Heart left ventricle (tissue), 16 donors: ENCODE measurements at regions not wholly inside any gene's neighbourhood (a gene's known extent, or its start where the extent isn't known, plus 50 kb on each side); places are given as distances from the start of the nearest gene placed in this dataset.

Experiments used
- ATAC-seq, 4 donors: fragments of 200-7000 bp; cut with Tn5 transposase; one replicate each; pipeline ENCODE4 v1.9.1; 2020 to 2022; ENCODE audit warnings: moderate library complexity in 4 of 4, mild to moderate bottlenecking in 3 of 4, moderate number of reproducible peaks in 1 of 4
- DNase-seq, 5 donors: peaks; one replicate each; pipeline ENCODE4 v3.0.0-alpha.2; 2020
- H3K27ac ChIP-seq, 12 donors: fragments of 200-600 bp; sonication (generic) in 4 of 12; one replicate each; pipeline versions ENCODE4 v1.5.0 to v1.8.0; 2016 to 2022; ENCODE audit warnings: mild to moderate bottlenecking in 2 of 12
- H3K27me3 ChIP-seq, 9 donors: fragments of 200-600 bp; sonication (generic) in 2 of 9; one replicate each; pipeline versions ENCODE4 v1.5.1 to v1.8.0; 2016 to 2022; ENCODE audit warnings: mild to moderate bottlenecking in 3 of 9
- H3K36me3 ChIP-seq, 9 donors: fragments of 200-600 bp; sonication (generic) in 2 of 9; one replicate each; pipeline versions ENCODE4 v1.5.0 to v1.8.0; 2018 to 2022; ENCODE audit warnings: mild to moderate bottlenecking in 2 of 9
- H3K4me1 ChIP-seq, 12 donors: fragments of 200-600 bp; sonication (generic) in 4 of 12; one replicate each; pipeline versions ENCODE4 v1.5.0 to v1.8.0; 2016 to 2022; ENCODE audit warnings: mild to moderate bottlenecking in 3 of 12
- H3K4me3 ChIP-seq, 12 donors: fragments of 200-600 bp; sonication (generic) in 4 of 12; one replicate each; pipeline versions ENCODE4 v1.5.0 to v1.8.0; 2017 to 2022; ENCODE audit warnings: mild to moderate bottlenecking in 9 of 12, moderate library complexity in 4 of 12
- H3K9me3 ChIP-seq, 12 donors: fragments of 200-600 bp; sonication (generic) in 4 of 12; one replicate each; pipeline versions ENCODE4 v1.5.0 to v1.8.0; 2016 to 2022; ENCODE audit warnings: mild to moderate bottlenecking in 1 of 12
- POLR2A ChIP-seq, 2 donors: fragments of 450-650 bp; IDR thresholded peaks; one replicate each; pipeline ENCODE4 v1.6.1; 2017; ENCODE audit warnings: antibody characterized with exemption in 2 of 2, mild to moderate bottlenecking in 2 of 2, moderate library complexity in 2 of 2
- WGBS, 4 donors: extraction: QIAGEN DNeasy Blood & Tissue Kit in 2 of 4; methylation state at CpG; one replicate each; pipeline versions ENCODE4 v1.1.5 to v1.1.7; 2013 to 2018; 5-methylcytosine and 5-hydroxymethylcytosine counted together
- intact Hi-C, 10 donors: fragments of 100-400 bp; cut with DNase I; formaldehyde crosslinking; loops; one replicate each; pipeline versions ENCODE4 v1.11.1 to v1.14.2; 2022
- TF ChIP-seq, protein P1 (sequence below), 12 donors: fragments of 200-600 bp; sonication (generic) in 4 of 12; IDR thresholded peaks; one replicate each; pipeline versions ENCODE4 v1.5.0 to v1.8.0; 2018 to 2022; ENCODE audit warnings: antibody characterized with exemption in 12 of 12, mild to moderate bottlenecking in 5 of 12
- donor health status: ischemic (EF 13 %, LVEDD 7.1; RV severe dilation, severe dysfunction).
- donor health status: healthy with polysubstance abuse.
- donor health status: DM: no; HTN: yes; CAD: no.
- donor health status: DM: no; HTN: no; CAD: no.
- donor health status: ischemic (EF 25% LVEDD 6.9; RV normal size, moderate dysfunction).
- donor health status: ischemic (EF 25% LVEDD 5.7; RV mildly dilated, moderate dysfunction).
- donor health status: healthy.
- donor health status: DM: yes; HTN: yes; CAD: no.
- donor health status: ischemic (EF 35%, LVEDD 5.7; RV mildly dilated, moderate dysfunction).
- donor health status: nonischemic (EF 11% LVEDD 7.7; RV severe dilation, severe dysfunction).
- donor health status: DM: yes; HTN: yes; CAD: no.
- donor health status: PGD.
- donor health status: ischemic (EF 29% LVEDD 5.4; RV normal size, mild dysfunction).
- donor health status: nonischemic (EF 23%, LVEDD 6.1; RV moderate dilation, normal function).

- TF ChIP-seq, protein P1, sequence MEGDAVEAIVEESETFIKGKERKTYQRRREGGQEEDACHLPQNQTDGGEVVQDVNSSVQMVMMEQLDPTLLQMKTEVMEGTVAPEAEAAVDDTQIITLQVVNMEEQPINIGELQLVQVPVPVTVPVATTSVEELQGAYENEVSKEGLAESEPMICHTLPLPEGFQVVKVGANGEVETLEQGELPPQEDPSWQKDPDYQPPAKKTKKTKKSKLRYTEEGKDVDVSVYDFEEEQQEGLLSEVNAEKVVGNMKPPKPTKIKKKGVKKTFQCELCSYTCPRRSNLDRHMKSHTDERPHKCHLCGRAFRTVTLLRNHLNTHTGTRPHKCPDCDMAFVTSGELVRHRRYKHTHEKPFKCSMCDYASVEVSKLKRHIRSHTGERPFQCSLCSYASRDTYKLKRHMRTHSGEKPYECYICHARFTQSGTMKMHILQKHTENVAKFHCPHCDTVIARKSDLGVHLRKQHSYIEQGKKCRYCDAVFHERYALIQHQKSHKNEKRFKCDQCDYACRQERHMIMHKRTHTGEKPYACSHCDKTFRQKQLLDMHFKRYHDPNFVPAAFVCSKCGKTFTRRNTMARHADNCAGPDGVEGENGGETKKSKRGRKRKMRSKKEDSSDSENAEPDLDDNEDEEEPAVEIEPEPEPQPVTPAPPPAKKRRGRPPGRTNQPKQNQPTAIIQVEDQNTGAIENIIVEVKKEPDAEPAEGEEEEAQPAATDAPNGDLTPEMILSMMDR (IDR thresholded peaks at IDR 0.05), result peak in 1 of 12 donors; percentile 3
- TF ChIP-seq POLR2A (IDR thresholded peaks at IDR 0.05), result no peak
- Histone ChIP-seq H3K27me3 (no peaks in the 10 kb centered on the region), H3K27ac (no peak overlapping the region), H3K9me3 (no peaks in the 10 kb centered on the region), H3K36me3 (no peaks in the 10 kb centered on the region), H3K4me3 (no peak overlapping the region), H3K4me1 (no peaks in the 10 kb centered on the region)
- WGBS, 4 donors, result 86 to 95% (median 89%) methylated on average over 9 of the region's 9 CpGs
- DNase-seq, result no peak
- ATAC-seq, result no peak
- intact Hi-C loops, result no loop called here
Observed at GRCh38 chr3:65026151-65026550, 338.4 kb upstream of the ADAMTS9 start.

DNA sequence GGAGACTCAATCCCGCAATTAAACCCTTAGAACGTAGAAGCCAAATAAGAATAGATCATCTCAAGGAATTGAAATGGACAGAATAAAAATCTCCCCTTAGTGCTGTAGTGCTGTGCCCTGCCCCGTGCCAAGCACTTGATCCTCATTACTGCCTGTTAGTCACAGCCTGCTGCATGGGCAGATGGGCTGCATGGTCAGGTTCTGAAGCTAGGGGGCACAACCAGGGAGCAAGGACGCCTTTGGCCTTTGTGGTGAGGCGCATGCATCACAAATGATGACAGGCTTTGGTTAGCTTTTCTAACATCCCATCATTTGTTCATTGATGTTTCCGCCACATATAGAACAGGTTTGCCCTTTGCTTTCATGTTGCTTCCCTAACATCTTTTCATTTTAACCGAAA, 336.3 kb upstream of the ADAMTS9 start:
- Histone ChIP-seq H3K27me3 (no peaks in the 10 kb centered on the region), H3K4me3 (no peak overlapping the region), H3K27ac (no peak overlapping the region), H3K36me3 (no peaks in the 10 kb centered on the region), H3K4me1 (peaks cover 0 to 18% (median 9%) of the 10 kb centered on the region in 12 donors), H3K9me3 (no peaks in the 10 kb centered on the region)
- WGBS, 4 donors, result 90 to 96% (median 96%) methylated on average over 7 of the region's 7 CpGs
- intact Hi-C loops, result no loop called here
- TF ChIP-seq, protein P1 (IDR thresholded peaks at IDR 0.05), result no peak
- TF ChIP-seq POLR2A (IDR thresholded peaks at IDR 0.05), result no peak
- ATAC-seq, result no peak
- DNase-seq, result no peak

DNA sequence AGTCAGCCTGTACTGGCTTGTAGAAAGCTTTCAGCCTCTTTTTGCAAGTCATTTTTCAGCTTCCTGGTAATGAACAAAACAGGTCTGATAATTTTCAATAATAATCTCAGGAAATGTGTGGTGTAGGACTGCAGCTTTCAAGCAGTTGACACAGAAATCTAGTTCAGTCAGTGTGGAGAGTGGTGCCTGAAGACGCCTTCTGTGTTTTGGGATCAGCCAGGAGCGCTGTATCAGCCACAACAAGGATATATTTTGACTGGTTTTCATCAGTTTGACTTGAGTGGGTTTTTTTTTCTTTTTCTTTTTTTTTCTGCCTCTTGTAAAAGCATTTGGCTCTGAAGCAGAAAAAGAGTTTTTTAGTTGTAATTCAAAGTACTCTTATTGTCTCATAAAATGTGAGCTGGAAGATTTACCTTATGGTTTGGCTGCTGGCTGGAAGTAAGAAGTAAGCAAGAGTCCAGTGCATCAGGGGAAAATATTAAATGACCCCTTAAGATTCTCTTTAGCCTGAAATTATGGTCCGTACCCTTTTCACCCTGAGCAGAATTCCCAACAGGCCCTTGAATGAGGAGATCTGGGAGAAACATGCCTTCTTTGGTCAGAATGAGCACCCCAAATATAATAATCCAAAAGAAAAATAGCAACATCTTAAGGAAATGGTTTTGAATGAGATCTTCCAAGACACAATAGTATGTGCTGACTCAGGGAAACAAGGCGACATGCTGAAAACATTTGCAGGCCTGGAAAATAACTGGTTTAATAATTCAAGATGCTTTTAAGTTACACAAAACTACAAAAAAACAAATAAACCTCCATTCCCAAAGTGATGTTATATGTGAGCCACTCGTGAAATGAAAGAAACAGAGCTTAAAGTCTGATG, 332.7 kb upstream of the ADAMTS9 start:
- peak overlapping the region in 8 of 12 donors; percentile 9 to 28 (median 19) for H3K27ac ChIP-seq
- ATAC-seq, result peak in 3 of 4 donors; percentile 29 to 72 (median 54)

More for the DNA sequence above, 332.7 kb upstream of the ADAMTS9 start:
- intact Hi-C loops, result no loop called here
- Histone ChIP-seq H3K27me3 (no peaks in the 10 kb centered on the region), H3K9me3 (no peaks in the 10 kb centered on the region), H3K4me3 (no peak overlapping the region), H3K36me3 (no peaks in the 10 kb centered on the region), H3K4me1 (peaks cover 0 to 24% (median 9%) of the 10 kb centered on the region in 12 donors)
- TF ChIP-seq, protein P1 (IDR thresholded peaks at IDR 0.05), result no peak
- no peak for TF ChIP-seq POLR2A (IDR thresholded peaks at IDR 0.05)
- no peak for DNase-seq
- WGBS, 4 donors, result 58 to 64% (median 62%) methylated on average over 5 of the region's 5 CpGs
